ENCODE measurements at regions not wholly inside any gene's neighbourhood (a gene's known extent, or its start where the extent isn't known, plus 50 kb on each side); places are given as distances from the start of the nearest gene placed in this dataset.

DNA sequence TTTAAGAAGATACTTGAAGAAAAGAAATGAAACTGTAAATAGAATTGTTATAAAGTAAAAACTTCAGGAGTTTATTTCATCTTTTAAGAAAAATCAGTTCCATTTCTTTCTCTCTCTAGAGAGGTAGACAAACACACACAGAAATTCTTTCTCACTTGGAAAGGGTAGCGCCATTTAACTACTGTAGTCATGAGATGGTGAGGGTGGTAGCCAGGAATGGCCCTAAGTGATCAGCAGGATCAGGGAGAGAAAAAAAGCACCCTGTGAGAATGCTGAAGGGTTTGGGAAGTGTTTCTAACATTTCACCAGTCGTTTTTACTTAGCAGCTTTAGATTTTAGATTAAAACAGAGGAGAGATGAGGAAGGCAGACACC, 205.7 kb upstream of the RUNX1 start:
- Histone ChIP-seq H3K79me2 (ENCODE audit: insufficient read depth, low read depth, low read length) (no peaks in the 10 kb centered on the region), H3K4me3 (ENCODE audit: low read depth, low read length, poor library complexity, severe bottlenecking) (no peak overlapping the region), H3K4me2 (ENCODE audit: low read length) (no peak overlapping the region), H3K4me1 (ENCODE audit: insufficient read depth, low read length, poor library complexity, severe bottlenecking) (peaks cover 7% of the 10 kb centered on the region), H3K36me3 (ENCODE audit: insufficient read depth, low read length) (no peaks in the 10 kb centered on the region), H3K9me3 (ENCODE audit: low read length) (no peaks in the 10 kb centered on the region; the same call in 1 of the 2 replicates), H4K20me1 (ENCODE audit: insufficient read depth, low read length) (no peaks in the 10 kb centered on the region), H2AFZ (ENCODE audit: low read length) (no peak overlapping the region), H3K27ac (ENCODE audit: low read depth, low read length, poor library complexity, severe bottlenecking) (no peak overlapping the region), H3K9me2 (ENCODE audit: insufficient read depth, low read length) (no peaks in the 10 kb centered on the region)
- intact Hi-C loops (cut with micrococcal nuclease; ENCODE audit: unreplicated experiment), result no loop called here
- BruUV-seq (replicated peaks), result no TSS peak
- ChIA-PET CTCF (ENCODE audit: unreplicated experiment) (no interaction called here), POLR2A (interaction anchor here (0.6 to 1.3 kb wide), 2 partner anchors 9 to 203 kb away, joined by 3 to 5 read pairs; no protein-coding TSS in a partner anchor)
- no peak for DNase-seq (ENCODE audit: low spot score)
- TF ChIP-seq EZH2phosphoT487 (IDR thresholded peaks at IDR 0.05; ENCODE audit: borderline replicate concordance, low read depth, low read length), result no peak
- TF ChIP-seq, protein P1, sequence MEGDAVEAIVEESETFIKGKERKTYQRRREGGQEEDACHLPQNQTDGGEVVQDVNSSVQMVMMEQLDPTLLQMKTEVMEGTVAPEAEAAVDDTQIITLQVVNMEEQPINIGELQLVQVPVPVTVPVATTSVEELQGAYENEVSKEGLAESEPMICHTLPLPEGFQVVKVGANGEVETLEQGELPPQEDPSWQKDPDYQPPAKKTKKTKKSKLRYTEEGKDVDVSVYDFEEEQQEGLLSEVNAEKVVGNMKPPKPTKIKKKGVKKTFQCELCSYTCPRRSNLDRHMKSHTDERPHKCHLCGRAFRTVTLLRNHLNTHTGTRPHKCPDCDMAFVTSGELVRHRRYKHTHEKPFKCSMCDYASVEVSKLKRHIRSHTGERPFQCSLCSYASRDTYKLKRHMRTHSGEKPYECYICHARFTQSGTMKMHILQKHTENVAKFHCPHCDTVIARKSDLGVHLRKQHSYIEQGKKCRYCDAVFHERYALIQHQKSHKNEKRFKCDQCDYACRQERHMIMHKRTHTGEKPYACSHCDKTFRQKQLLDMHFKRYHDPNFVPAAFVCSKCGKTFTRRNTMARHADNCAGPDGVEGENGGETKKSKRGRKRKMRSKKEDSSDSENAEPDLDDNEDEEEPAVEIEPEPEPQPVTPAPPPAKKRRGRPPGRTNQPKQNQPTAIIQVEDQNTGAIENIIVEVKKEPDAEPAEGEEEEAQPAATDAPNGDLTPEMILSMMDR (conservative IDR thresholded peaks at IDR 0.05; ENCODE audit: low read length), result no peak

DNA sequence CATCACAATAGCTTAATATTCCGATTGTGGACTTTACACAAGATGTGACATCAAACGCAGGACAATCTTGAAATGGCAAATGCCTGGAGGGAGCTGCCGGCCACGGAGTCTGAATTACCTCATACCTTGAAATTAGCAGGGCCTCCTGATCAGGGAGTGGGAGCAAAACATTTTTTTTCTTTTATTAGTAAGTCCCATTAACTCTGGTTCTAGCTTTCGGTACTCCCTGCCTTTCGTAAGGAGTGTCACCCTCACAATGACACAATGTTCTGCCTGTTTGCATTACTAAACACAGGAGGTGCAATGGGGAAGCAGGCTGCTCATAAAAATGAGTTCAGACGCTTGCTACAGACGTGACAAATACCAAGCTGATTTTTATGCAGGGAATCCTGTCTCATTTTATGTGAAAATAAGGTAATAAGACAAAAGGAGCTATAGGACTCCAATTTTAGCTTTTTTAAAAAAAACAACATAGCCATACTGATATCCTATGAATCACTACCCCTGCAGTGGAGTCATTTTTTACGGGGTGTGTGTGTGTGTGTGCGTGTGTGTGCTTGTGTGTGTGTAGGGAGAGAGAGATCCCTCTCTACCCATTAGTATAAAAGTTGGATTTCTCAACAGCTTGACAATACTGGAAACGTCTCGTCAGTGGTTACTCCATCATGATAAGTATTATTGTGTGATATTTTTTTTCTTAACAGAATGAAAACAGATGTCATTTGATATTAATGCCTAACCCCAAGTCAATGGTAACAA, 205.1 kb upstream of the RUNX1 start:
- no TSS peak for BruUV-seq (replicated peaks)

More for the DNA sequence above, 205.1 kb upstream of the RUNX1 start:
- TF ChIP-seq EZH2phosphoT487 (IDR thresholded peaks at IDR 0.05; ENCODE audit: borderline replicate concordance, low read depth, low read length), result no peak
- TF ChIP-seq, protein P1 (conservative IDR thresholded peaks at IDR 0.05; ENCODE audit: low read length), result no peak
- no peaks in the 10 kb centered on the region for H3K79me2 ChIP-seq (ENCODE audit: insufficient read depth, low read depth, low read length)
- POLR2A ChIA-PET, result interaction anchor here (0.6 to 1.3 kb wide), 4 partner anchors 8 to 203 kb away, joined by 3 to 5 read pairs (median 4); no protein-coding TSS in a partner anchor
- H2AFZ ChIP-seq (ENCODE audit: low read length), result no peak overlapping the region
- no peaks in the 10 kb centered on the region; the same call in 1 of the 2 replicates for H3K9me3 ChIP-seq (ENCODE audit: low read length)
- no peaks in the 10 kb centered on the region for H3K9me2 ChIP-seq (ENCODE audit: insufficient read depth, low read length)
- H3K4me1 ChIP-seq (ENCODE audit: insufficient read depth, low read length, poor library complexity, severe bottlenecking), result peaks cover 7% of the 10 kb centered on the region
- H3K4me2 ChIP-seq (ENCODE audit: low read length), result no peak overlapping the region
- no peaks in the 10 kb centered on the region for H3K36me3 ChIP-seq (ENCODE audit: insufficient read depth, low read length)
- H3K4me3 ChIP-seq (ENCODE audit: low read depth, low read length, poor library complexity, severe bottlenecking), result no peak overlapping the region
- DNase-seq (ENCODE audit: low spot score), result no peak
- CTCF ChIA-PET (ENCODE audit: unreplicated experiment), result no interaction called here
- no peaks in the 10 kb centered on the region for H4K20me1 ChIP-seq (ENCODE audit: insufficient read depth, low read length)
- H3K27ac ChIP-seq (ENCODE audit: low read depth, low read length, poor library complexity, severe bottlenecking), result no peak overlapping the region
- intact Hi-C loops (cut with micrococcal nuclease; ENCODE audit: unreplicated experiment), result no loop called here

Data from OCI-LY7 (cell line).